GM19043 (cell line): ENCODE measurements at regions not wholly inside any gene's neighbourhood (a gene's known extent, or its start where the extent isn't known, plus 50 kb on each side); places are given as distances from the start of the nearest gene placed in this dataset.
"Not testable (repeated sequence)": the region's sequence is repeated elsewhere in the genome, so short reads cannot be mapped to it uniquely, and the experiment has no call there.

Experiments
- ATAC-seq: cut with Tn5 transposase; IDR thresholded peaks from one replicate; pipeline ENCODE4 v1.9.1; 2021; ENCODE audit warnings: low read depth; ENCODE audit not compliant: unreplicated experiment

- ATAC-seq: no peak
Measured at GRCh38 chr1:99361406-99361805, 97.1 kb downstream of the PLPPR4 start.

DNA sequence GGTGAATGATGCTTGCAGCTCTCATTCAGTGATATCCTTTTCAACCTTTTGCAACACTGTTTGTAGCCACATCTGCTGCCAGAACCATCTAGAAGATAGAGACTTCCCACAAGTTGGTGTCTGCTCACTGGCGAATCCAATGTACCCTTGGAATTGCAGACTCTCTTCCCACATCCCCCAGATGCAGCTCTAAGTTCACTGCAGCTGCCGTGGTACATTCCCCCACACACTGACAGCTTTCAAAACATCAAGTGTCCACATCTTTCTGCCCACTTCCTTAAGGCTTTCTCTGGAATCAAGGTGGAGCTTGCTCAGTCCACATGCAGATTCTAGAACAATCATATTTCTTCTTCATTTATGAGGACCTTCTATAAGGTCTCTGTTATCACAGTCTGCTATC lies 99.2 kb downstream of the PLPPR4 start:
- no peak for ATAC-seq

DNA sequence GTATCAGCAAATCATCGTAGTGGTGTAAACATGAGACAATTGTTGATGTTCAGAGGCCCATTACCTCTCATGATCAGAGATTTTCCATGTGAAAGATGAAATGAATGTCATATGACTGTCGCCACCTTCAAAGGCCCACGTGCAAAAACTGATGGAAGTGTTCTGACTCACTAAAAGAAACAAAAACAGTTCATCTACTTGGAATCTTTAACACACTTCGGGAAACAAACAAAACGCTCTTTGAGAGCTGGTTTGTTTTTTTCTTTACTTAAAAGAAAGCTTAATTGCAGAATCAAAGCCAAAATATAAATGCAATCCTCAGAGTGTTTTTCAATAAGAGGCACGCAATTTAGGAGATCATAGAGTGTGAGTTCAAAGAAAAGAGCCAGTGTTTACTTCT lies 100.8 kb downstream of the PLPPR4 start:
- ATAC-seq: no peak

- no peak for ATAC-seq
Measured at GRCh38 chr1:99365545-99365944, 101.3 kb downstream of the PLPPR4 start.

GRCh38 chr1:99369154-99369553 lies 104.9 kb downstream of the PLPPR4 start:
- no peak for ATAC-seq

- no peak for ATAC-seq
Measured at GRCh38 chr1:99370476-99370875, 106.2 kb downstream of the PLPPR4 start.

DNA sequence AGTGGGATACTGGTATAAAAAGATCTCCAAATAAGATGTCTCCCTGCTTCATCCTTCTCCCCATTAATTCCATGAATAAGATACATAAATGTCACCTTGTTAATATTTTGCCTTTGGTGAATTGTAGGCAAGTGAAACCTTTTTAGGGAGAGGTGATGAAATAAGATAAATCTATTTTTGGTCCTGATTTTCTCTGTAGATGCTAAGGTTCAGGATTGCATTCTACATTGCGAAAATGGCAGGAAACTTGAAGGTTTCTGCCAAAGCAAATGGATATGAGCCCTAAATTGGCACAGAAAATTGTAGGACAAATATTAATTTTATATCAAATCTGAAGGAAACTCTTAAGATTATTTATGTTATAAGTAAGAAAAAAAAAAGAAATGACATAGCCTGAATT lies 107.1 kb downstream of the PLPPR4 start:
- ATAC-seq: no peak

DNA sequence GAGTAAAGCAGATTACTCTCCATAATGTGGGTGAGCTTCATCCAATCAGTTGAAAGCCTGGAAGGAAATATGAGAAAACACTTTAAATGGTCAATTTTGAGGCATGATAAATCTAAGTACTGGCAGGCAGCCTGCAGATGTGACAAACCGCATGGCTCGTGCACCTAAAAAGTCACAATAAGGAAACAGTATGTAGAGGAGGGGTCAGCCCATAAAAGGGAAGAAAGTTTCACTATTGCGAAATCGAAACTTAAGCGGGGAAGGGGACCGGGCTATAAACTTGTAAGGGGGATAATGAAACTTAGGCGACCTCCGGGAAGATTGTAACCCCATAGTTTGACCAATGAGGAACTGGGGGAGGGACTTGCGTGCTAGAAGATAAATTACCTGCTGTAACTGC lies 109.8 kb downstream of the PLPPR4 start:
- no peak for ATAC-seq

DNA sequence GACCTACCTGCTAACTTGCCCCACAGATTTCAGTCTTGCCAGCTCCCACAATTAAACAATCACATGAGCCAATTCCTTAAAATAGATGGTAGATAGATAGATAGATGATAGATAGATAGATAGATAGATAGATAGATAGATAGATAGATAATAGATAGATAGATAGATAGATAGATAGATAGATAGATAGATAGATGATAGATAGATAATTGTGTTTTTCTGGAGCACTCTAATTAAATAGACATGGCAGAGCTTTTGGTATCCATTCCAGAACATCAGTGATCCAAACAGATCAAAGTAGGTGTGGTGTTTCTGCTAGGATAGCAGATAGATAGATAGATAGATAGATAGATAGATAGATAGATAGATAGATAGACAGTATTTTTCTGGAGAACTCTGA lies 110.4 kb downstream of the PLPPR4 start:
- not testable (repeated sequence) for ATAC-seq

- no peak for ATAC-seq
Measured at GRCh38 chr1:99384021-99384420, 119.7 kb downstream of the PLPPR4 start.

- no peak for ATAC-seq
Measured at GRCh38 chr1:99385852-99386251, 121.6 kb downstream of the PLPPR4 start.

DNA sequence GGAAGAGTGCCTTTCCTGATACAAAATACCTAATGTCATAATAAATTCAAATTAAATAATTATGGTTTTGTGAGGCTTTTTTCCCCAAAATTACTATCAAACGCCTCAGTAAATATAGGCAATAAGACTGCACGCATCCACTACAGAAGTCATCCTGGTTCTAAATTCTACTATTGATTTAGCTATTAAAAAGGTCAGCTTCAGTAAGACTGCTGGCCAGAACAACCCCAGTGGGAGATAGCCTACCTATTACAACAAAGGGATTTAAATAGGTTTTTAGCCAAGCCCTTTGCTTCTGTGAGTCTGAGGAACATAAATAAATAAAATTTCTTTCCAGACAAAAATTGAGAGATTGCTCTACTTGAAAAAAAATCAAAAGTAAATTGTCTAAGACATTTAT lies 132.1 kb downstream of the PLPPR4 start:
- ATAC-seq: no peak

- no peak for ATAC-seq
Measured at GRCh38 chr1:99397029-99397428, 132.7 kb downstream of the PLPPR4 start.

GRCh38 chr1:99397863-99398262 lies 133.6 kb downstream of the PLPPR4 start:
- ATAC-seq: no peak

DNA sequence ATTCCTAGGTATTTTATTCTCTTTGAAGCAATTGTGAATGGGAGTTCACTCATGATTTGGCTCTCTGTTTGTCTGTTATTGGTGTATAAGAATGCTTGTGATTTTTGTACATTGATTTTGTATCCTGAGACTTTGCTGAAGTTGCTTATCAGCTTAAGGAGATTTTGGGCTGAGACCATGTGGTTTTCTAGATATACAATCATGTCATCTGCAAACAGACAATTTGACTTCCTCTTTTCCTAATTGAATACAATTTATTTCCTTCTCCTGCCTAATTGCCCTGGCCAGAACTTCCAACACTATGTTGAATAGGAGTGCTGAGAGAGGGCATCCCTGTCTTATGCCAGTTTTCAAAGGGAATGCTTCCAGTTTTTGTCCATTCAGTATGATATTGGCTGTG lies 137.3 kb downstream of the PLPPR4 start:
- ATAC-seq: not testable (repeated sequence)

- not testable (repeated sequence) for ATAC-seq
Measured at GRCh38 chr1:99404399-99404798, 140.1 kb downstream of the PLPPR4 start.

DNA sequence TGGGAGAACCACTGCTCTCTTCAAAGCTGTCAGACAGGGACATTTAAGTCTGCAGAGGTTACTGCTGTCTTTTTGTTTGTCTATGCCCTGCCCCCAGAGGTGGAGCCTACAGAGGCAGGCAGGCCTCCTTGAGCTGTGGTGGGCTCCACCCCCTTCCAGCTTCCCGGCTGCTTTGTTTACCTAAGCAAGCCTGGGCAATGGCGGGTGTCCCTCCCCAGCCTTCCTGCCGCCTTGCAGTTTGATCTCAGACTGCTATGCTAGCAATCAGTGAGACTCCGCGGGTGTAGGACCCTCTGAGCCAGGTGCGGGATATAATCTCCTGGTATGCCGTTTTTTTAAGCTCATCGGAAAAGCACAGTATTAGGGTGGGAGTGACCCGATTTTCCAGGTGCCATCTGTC lies 141.0 kb downstream of the PLPPR4 start:
- ATAC-seq: not testable (repeated sequence)

GRCh38 chr1:99407018-99407417 lies 142.7 kb downstream of the PLPPR4 start:
- ATAC-seq: no peak

- ATAC-seq: no peak
Measured at GRCh38 chr1:99424087-99424486, 159.8 kb downstream of the PLPPR4 start.

DNA sequence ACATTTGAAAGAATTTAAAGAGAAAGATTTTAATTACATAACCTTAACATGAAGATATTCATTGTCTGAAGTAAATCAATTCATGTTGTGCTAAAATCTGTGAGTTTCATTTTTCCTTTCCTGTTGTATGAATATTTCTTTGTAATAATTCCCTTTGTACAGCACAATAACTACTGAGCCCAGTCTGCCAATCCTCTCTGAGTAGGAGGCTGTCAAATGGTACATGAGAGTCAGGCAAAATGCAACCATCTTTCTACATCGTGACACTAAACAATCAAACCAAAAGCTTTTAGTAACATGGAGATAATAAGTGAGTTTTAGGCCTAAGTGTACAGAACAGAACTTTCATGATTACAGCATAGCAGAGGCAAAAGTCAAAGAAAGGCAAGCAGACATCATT lies 165.5 kb downstream of the PLPPR4 start:
- ATAC-seq: no peak

- ATAC-seq: no peak
Measured at GRCh38 chr1:99438656-99439230, 174.5 kb downstream of the PLPPR4 start.

GRCh38 chr1:99439433-99440075 lies 175.3 kb downstream of the PLPPR4 start:
- no peak for ATAC-seq
